Neural progenitor cell (in vitro differentiated cells): ENCODE measurements at regions not wholly inside any gene's neighbourhood (a gene's known extent, or its start where the extent isn't known, plus 50 kb on each side); places are given as distances from the start of the nearest gene placed in this dataset.
"Not testable (repeated sequence)": the region's sequence is repeated elsewhere in the genome, so short reads cannot be mapped to it uniquely, and the experiment has no call there.

Experiments used
- EZH2 ChIP-seq: fragments of 200-600 bp; sonication (generic); IDR thresholded peaks from 2 replicates; pipeline ENCODE4 v1.6.1; 2017; ENCODE audit warnings: antibody characterized with exemption, mild to moderate bottlenecking, moderate library complexity
- TF ChIP-seq, protein P1 (sequence below): fragments of 200-600 bp; sonication (generic); IDR thresholded peaks from 2 replicates; pipeline ENCODE4 v1.5.1; 2017; ENCODE audit warnings: antibody characterized with exemption, mild to moderate bottlenecking

DNA sequence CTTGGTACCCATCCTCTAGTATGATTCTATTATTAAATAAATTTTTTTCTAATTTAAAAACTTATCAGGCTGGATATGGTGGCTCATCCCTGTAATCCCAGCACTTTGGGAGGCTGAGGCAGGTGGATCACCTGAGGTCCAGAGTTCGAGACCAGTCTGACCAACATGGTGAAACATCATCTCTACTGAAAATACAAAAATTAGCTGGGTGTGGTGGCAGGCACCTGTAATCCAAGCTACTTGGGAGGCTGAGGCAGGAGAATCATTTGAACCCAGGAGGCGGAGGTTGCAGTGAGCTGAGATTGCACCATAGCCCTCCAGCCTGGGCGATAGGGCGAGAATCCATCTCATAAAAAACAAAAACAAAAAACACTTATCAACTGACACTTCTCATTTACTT lies 639.0 kb downstream of the IRS1 start:
- TF ChIP-seq, protein P1, sequence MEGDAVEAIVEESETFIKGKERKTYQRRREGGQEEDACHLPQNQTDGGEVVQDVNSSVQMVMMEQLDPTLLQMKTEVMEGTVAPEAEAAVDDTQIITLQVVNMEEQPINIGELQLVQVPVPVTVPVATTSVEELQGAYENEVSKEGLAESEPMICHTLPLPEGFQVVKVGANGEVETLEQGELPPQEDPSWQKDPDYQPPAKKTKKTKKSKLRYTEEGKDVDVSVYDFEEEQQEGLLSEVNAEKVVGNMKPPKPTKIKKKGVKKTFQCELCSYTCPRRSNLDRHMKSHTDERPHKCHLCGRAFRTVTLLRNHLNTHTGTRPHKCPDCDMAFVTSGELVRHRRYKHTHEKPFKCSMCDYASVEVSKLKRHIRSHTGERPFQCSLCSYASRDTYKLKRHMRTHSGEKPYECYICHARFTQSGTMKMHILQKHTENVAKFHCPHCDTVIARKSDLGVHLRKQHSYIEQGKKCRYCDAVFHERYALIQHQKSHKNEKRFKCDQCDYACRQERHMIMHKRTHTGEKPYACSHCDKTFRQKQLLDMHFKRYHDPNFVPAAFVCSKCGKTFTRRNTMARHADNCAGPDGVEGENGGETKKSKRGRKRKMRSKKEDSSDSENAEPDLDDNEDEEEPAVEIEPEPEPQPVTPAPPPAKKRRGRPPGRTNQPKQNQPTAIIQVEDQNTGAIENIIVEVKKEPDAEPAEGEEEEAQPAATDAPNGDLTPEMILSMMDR = not testable (repeated sequence)
- not testable (repeated sequence) for TF ChIP-seq EZH2
